WTC11 (cell line): ENCODE measurements at regions not wholly inside any gene's neighbourhood (a gene's known extent, or its start where the extent isn't known, plus 50 kb on each side); places are given as distances from the start of the nearest gene placed in this dataset.

Experiments used
- CTCF ChIP-seq: fragments of 200-600 bp; IDR thresholded peaks from 2 replicates; pipeline ENCODE4 v1.8.0; 2022; ENCODE audit warnings: antibody characterized with exemption
- JUN ChIP-seq: sonication (generic); formaldehyde crosslinking; IDR thresholded peaks from 2 replicates; pipeline ENCODE4 v1.8.0; 2023; ENCODE audit warnings: mild to moderate bottlenecking, missing genetic modification reagents
- PRRX2 ChIP-seq: fragments of 250-450 bp; sonication (Bioruptor Pico); IDR thresholded peaks from 2 replicates; pipeline ENCODE4 v1.8.0; 2021; ENCODE audit warnings: mild to moderate bottlenecking
- SP1 ChIP-seq: sonication (generic); formaldehyde crosslinking; conservative IDR thresholded peaks from 2 replicates; pipeline ENCODE4 v1.8.1; 2022; ENCODE audit warnings: missing genetic modification reagents

- TF ChIP-seq CTCF (no peak), JUN (CRISPR knock-in tag) (no peak), PRRX2 (CRISPR knock-in tag) (no peak), SP1 (no peak)
These were observed 443.4 kb downstream of the MIAT start for GRCh38 chr22:27100789-27101188.
